NCI-H2107 treated with DMSO at 0.1 percent for 48 hours (cell line): ENCODE measurements at regions not wholly inside any gene's neighbourhood (a gene's known extent, or its start where the extent isn't known, plus 50 kb on each side); places are given as distances from the start of the nearest gene placed in this dataset.
A peak's percentile ranks its signal among the peaks of the same experiment; 100 is the strongest.

Experiments used
- DNase-seq: peaks from one replicate; lab custom pipeline; 2025; ENCODE audit not compliant: unreplicated experiment; lab: John Stamatoyannopoulos, UW

DNA sequence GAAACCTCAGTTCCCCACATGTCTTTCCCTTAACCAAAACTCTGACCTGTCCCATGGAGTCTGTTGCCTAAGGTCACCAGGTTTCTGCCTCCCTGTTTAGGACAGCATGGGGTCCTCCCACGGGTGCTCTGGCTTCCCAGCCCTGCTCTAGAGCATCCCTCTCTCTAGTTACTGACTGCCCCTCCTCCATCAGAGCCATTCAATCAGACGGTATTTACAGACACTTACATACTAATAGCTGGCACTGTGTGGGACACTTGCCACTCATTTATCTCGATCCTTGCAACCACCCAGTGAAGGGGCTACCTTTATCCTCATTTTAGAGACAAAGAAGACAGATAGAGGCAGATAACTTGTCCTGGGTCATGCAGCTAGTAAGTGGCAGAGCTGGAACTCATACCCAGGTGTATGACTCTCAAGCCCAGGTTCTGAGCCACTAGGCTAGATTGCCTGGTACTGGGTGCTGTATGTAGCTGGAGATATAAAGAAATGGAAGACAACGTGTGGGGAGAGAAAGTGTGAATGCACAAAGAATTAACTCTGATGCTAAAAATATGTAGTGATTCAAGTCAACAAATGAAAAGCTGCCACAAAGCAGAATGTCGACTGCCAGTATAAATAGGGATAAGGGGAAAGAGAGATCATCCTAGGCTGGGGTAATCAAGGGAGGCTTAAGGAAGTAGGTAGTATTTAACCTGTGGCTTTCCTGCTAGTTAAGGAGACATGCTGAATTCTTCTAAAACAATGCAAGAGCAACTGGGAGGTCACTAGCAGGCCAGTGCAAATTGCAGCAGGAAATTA, 52.5 kb upstream of the PDE8B start:
- DNase-seq: no peak

DNA sequence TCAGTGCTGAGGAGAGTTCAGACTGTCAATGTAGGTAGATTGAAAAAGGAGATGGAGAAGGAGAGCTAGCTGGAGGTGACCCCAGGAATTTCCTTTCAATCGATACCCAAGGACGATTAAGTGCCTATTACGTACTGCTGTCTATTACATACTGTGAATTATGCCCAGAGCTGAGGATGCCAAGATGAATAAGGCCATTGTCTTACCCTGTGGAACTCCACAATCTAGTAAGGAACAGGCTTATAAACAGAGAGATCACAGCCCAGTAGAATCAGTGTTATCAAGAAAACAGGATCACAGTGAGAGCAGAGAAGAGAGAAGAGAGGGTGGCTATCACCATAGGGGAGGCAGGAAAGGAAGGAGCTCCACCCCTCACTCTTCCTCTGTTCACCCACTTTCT, 54.1 kb upstream of the PDE8B start:
- DNase-seq: no peak

DNA sequence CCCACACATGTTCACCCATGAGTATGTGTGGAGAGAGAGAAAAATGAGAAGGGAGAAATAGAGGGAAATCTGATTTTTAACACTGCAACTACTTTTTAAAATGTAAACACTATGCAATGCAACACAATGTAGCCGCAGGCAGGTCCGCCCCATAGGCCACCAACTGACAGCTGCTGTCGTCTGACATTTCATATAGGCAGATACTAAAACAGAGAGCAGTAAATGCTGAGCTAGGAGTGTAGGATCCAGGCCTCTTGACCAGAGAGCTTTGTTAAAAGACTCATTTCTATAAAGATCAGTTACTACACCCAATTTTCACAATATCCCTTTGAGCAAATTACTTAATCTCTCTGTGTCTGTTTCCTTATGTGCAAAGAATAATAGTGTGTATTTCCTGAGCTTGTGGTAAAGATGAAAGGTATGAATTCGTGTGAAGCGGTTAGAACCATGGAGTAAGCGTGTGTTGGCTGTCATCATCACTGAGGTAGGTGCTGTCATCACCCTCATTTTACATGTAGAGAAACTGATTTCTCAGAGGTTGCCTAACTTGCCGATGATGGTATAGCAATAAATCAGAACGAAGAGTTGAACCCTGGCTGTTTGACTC, 55.2 kb upstream of the PDE8B start:
- no peak for DNase-seq

DNA sequence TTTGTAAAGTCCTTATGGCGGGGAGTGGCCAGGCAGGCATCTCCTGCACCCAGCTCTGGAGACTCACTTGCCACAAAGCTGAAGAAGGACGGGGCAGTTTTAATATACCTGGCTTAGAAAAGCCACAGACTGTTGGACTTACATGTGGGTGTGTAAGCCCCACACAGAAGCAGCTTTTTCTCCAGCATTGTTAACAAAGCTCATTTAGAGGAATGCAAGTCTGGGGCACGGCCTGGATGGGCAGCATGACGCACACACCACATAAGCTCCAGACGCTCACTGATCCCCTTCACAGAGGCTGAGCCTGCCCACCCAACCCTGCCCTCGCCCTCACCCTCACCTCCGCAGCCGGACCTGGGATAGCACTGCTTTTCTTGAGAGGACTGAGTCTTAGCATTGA, 58.0 kb upstream of the PDE8B start:
- DNase-seq: no peak

DNA sequence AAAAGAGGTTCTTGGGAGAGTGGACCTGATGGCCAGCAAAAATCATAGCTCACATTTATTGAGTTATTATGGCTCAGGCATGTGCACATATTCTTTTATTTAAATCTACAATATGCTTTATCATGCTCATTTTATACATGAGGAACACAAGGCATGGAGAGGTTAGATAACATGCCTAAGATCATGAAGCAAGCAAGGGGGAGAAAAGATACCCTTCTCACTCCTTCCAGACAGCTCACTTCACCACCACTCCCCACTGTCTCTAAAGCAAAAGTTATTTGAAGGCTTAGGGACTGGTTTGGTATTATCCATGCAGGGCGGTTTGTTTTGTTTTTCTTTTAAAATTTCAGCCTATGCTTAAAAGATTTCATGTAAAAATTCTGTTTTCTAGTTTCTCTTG, 59.0 kb upstream of the PDE8B start:
- no peak for DNase-seq

DNA sequence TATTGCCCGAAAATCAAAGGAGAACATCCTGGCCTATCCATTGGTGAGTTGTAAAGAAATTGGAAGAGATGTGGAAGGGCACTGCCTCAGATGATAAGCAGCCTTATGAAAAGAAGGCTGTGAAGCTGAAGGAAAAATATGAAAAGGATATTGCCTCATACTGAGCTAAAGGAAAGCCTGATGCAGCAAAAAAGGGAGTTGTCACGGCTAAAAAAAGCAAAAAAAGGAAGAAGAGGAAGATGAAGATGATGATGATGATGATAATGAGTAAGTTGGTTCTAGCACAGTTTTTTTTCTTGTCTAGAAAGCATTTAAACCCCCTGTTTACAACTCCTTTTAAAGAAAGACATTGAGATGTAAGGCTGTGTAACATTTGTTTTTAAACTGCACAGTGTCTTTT, 59.8 kb upstream of the ZBED3 start:
- no peak for DNase-seq

DNA sequence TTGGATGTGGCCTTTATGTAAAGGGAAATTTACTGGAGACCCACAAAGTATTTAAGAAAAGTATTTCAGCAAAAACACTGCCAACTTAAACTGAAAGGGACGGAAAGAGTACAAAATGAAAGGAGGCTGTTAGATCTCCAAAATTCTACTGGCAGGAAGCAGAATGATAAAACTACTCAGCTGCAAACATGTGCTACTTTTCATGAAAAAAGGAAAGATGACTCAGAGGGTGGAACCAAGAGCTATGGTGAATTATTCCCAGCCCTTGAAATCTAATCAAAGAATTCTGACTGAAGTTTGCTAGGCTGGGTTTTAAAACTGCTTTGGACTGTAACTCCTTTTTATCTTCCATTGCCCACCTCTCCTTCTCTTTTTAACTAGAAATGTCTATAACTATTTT, 58.6 kb upstream of the ZBED3 start:
- DNase-seq: no peak

DNA sequence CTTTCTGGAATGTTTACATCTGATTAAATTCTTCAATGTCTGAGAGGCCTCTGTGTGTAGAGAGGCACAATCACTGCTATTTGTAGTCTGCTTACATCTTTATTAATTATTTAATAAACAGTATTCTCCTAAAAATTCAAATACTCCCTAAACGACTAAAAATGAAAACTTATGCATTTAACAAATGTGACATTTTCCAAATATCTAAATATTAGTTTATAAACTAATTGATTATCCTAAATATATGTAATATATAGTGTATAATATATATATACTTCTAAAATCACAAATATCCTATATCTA, 57.7 kb upstream of the ZBED3 start:
- no peak for DNase-seq

DNA sequence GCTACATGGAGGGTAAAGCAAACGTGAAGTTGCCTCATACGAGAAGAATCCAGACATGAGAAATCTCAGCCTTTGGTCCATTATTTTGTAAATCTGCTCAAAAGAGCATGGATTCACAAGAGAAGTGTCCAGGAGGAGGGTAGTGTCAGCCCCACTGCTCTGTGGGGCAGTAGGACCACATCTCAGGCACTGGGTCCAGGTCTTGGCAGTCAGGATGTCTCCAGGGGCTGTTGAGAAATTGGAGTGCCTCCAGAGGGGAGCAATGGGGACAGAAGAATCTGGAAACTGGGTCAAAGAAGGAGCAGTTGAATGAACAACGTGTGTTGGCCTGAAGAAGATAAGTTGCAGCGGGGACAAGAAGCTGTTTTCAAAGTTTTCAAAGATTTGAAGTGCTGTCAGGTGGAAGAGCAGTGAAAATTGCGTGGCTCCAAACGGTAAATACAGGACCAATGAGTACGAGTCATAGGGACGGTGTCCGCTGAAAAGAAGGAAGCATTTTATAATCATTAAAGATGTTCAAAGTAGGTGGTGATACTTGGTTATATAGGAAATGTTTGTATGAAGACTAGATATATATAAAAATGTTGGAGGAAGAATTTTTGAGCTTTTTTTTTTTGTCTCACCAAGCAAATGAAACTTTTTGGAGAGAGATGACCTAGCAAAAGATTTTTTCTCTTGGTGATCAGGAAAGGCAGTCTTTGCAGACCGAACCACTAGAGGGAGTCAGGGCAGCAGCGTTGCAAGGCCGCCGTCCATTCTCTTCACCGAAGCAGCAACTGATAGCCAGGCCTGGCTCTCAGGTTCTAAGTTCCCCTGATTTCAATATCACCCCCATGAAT, 57.1 kb upstream of the ZBED3 start:
- DNase-seq: peak; percentile 38

DNA sequence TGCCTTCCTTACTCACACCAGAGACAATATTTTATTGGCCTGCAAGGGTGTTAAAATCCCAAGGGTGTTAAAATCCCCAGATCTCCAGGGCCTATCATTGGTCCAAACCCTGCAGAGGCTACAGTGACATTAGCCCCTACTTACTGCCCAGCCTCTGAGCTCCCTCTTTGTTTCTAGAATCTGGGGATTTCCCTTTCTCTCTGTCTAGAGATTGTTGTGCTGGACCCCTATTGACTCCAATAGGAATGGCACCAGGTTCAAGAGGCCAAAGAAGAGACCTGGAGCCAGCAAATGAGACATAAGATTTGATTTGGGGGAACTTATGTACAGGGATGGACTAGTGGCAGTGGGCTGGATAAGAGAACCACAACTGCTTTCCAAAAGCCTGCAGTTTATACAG, 53.3 kb upstream of the ZBED3 start:
- no peak for DNase-seq

DNA sequence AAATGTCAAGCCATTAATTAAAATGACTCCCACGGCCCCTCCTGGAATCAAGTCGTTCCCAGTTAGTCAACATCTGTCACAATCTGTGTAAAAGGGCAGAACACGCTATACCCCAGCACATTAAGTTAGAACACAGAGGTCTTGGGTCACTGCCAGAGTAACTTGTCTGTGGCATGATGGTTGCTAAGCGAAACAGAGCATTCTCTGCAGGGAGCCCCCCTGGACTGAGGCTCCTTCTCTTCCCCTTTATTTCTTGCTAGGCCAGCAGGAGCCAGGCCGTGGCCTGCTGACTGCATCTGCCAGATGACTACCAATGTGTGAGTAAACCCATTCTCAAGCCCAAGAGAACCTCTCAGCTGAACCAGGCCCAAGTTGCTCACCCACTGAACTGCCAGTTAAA, 51.9 kb upstream of the ZBED3 start:
- no peak for DNase-seq
